GM20000 (cell line): ENCODE measurements at regions not wholly inside any gene's neighbourhood (a gene's known extent, or its start where the extent isn't known, plus 50 kb on each side); places are given as distances from the start of the nearest gene placed in this dataset.
"Not testable (repeated sequence)": the region's sequence is repeated elsewhere in the genome, so short reads cannot be mapped to it uniquely, and the experiment has no call there.

Experiments
- DNase-seq: peaks from one replicate; pipeline ENCODE4 v3.0.0; 2012; ENCODE audit warnings: low spot score
- CTCF ChIP-seq: IDR thresholded peaks from 2 replicates; pipeline ENCODE4 v1.5.1; 2012; ENCODE audit warnings: mild to moderate bottlenecking, control low read depth; ENCODE audit errors: extremely low read depth, missing control alignments

GRCh38 chr14:71430678-71431376 is 501.4 kb upstream of the RGS6 start:
- peak; percentile 41 for DNase-seq
- TF ChIP-seq CTCF = no peak

GRCh38 chr14:71432334-71433110 is 499.7 kb upstream of the RGS6 start:
- DNase-seq = no peak
- no peak for TF ChIP-seq CTCF

GRCh38 chr14:71433303-71433702 is 498.9 kb upstream of the RGS6 start:
- DNase-seq = no peak
- TF ChIP-seq CTCF = no peak

- DNase-seq = not testable (repeated sequence)
These were observed 496.6 kb upstream of the RGS6 start for GRCh38 chr14:71435641-71436040.

- no peak for DNase-seq
- TF ChIP-seq CTCF = no peak
These were observed 494.4 kb upstream of the RGS6 start for GRCh38 chr14:71437870-71438269.

GRCh38 chr14:71438684-71439083 is 493.5 kb upstream of the RGS6 start:
- DNase-seq = no peak
- no peak for TF ChIP-seq CTCF

GRCh38 chr14:71441126-71441525 is 491.1 kb upstream of the RGS6 start:
- DNase-seq = no peak
- no peak for TF ChIP-seq CTCF
